ENCODE measurements at regions not wholly inside any gene's neighbourhood (a gene's known extent, or its start where the extent isn't known, plus 50 kb on each side); places are given as distances from the start of the nearest gene placed in this dataset.

DNA sequence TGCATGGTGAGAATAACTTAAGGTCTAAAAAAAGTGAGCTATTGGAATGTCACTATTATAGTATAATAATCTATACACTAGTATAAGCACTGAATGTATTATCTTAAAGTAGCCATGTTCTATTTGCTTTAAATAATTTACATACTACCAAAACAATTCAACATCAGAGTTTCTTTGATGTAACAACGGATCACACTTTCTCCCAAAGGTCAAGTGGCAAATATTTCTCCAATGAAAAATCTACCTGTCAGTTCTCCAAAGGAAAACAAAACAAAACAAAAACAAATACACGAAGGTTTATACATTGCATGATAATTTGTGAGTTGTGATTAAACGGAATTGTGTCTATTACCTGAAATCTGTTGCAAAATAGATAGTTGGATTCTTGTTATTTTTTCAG is 581.4 kb downstream of the USP25 start:
- no peak for DNase-seq

DNA sequence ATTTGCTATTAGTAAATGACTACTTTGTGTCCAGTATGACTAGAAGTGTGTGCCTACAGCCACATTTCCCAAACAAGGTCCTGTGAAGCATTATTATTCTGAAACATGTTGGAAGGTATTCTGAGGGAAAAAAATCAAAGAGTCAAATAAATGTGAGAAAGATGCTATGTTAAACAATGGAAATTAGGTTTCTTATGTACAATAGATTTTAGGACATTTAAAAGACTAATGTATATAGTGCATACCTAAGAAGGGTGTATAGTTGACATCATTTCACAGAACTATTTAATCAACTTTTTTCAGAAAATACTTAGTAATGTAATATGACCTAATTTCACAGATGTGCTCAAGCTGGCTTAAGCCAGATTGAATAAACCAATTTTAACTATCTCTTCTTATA is 582.5 kb downstream of the USP25 start:
- no peak for DNase-seq

DNA sequence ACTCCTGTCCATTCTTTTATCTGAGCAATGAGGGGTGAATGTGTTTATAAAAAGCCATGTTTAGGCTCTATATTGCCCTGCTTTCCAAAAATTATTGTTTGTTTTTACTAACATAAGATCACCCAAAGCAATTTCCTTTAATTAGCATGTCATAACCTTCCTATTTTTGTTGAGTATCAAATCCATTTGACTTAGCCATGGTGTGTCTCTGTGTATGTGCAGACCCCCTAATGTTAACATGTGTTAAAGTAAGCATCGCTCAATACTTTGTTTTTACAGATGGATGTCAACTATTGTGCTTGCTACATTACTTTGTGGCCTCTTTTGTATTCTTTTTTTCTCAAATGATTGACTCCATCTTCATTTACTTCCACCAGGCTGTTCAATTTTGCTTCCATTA is 585.4 kb downstream of the USP25 start:
- DNase-seq, result no peak

DNA sequence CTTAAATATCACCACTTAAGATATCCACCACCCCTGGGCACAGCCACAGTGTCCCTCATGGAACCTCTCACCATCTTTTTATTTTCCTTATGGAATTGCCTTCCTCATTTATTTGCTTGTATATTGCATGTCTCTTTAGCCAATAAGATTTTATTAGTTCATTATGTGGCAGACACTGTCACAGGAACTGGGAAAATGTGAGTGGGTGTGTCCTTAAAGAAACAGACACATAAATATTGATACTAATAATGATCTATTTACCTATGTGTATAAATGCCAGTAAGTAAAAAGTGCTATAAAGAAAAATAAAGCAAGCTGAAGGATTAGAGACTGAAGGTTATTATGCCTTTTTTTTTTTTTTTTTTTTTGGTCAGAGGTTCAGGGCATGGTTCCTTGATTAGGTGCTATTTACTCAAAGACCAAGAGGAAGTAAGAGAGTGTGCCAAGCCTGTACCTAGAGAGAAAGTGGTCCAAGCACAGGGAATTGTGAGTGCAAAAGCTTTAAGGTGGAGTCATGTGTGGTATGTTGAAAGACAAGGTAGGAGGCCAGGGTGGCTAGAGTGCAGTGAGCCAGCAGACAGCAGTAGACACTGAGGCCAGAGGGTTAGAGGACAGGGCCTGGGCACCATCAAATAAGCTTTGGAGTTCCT is 589.0 kb downstream of the USP25 start:
- DNase-seq, result no peak

DNA sequence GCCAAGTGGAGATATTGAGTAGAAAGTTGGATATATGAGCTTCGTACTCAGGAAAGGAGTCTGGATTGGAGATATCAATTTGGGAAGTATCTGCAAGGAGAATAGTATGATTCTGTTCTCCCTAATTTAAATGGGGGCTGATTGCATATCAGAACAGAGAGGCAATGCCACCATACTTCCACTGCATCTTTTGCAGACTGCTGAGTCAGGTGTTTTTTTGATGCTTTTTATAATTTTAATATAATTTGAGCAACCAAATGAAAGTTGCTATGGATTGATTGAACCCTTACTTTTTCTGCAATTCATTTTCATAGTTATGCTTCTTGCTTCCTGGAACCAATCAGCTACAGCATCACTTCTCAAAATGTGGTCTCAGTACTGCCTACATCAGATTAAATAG is 590.3 kb downstream of the USP25 start:
- DNase-seq, result no peak

DNA sequence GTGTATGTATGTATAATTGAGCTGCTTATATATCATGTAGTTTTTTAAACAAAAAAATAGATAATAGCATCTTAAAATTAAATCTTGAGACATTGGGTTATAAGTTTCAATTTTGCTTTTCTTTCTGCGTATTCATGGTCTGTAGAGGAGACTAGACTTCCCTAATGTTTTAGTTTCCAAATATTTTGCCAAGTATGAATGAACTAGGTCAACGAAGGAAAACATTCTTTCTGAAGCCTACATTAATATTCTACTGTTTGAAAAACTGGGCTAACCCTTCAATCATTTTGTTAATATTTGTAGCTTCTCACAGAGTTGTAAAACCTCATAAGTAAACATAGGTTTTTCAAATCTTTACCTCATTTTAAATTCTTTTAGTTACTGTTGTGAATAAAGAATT is 592.7 kb downstream of the USP25 start:
- no peak for DNase-seq

DNA sequence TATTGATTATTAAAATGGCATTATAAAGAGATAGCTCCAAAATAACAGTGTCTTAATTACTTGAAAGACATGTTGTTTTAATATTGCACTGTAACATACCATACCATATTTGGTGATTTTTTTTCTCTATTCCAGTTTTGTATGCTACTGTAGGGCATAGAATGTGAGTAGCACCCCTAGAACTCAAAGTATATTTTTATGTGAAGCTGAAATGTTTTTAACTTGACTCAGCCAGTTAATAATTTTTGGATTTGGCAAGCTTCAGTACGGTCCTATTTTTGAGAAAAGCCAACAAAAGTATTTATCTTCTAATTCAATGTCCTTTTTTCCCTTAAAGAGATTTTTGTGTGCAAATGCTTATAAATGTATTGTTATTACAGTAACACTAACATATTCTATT is 593.8 kb downstream of the USP25 start:
- no peak for DNase-seq

DNA sequence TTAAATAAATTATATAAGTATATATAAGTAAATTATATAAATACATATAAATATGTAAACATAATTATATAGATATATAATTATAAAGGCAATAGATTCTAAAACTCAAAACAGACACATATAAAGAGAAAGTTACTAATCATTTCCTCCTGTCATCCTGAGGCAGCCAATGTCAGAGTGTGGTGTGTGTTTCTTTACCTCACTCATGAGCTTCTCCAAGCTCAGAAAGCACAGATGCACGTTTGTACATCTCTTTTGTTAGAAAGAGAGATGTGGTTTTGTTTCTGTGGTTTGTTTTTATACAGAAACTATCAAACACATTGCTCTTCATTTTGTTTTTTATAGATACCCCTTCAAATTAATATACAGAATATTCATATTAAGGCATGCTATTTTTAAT is 594.8 kb downstream of the USP25 start:
- DNase-seq, result no peak

DNA sequence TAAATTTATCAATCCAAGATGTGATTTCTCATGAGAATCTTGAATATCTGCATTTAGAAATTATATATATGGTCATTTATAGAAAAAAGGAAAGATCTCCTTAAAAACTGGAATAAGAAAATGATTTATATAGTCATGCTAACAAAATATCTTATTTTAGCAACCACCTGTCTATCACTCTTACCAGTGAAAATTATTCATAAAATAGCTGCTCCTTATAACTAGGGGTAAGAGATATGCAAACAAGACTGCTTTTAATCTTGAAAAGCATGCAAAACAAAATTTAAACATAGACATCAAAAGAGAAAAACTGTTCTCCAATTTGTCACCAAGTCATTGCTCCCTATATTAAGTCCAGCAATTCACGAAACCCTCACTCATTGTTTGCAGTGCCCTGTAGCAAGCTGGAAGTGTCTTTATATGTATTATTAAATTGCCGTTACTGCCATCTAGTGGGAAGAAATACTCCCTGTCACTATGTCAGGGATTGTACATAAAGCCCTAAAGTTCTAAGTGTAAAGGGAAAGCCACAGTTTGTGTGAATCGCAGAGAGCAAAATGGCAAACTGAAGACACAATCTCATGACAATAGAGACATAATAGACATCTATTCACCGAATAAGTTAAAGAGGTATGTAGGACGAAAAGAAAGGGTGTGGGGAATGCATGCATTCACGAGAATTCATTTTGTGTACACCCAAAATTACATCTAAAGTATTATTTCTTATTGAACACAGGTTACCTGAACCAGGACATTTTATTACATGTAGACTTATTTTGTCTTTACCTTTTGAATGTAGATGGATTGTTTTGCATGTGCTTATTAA is 600.5 kb downstream of the USP25 start:
- peak; percentile 94 for DNase-seq

DNA sequence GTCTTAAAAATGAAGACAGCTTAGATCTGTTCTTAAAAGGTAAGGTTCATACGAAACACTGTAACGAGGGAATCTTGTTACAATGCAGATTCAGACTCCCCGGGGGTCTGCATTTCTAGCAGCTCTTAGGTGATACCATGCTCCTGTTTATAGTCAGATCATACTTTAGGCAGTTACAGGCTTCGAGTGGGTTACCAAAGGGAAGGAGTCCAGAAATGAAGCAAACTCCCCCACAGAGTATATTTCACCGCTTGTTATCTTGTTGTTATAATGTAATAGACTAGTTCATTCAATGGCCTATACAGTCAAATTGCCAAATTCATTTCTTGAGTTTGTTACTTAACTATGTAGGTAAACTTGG is 601.1 kb downstream of the USP25 start:
- no peak for DNase-seq

DNA sequence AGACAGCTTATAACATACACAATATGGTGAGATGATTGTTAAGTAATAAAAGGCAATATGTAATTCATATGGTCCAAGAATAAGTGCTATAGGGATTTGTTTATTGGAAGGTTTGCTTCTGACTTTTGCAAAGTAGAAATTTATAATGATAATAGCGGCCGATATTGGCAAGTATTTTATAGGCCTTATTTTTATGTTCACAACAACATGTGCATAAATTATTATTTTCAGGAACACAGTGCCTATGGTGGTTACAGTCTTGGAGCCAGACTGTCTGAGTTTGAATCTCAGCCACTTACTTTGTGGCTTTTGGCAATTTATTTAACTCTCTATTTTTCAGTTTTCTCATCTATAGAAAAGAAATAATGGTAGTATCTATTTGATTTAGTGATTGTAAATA is 607.5 kb downstream of the USP25 start:
- no peak for DNase-seq

DNA sequence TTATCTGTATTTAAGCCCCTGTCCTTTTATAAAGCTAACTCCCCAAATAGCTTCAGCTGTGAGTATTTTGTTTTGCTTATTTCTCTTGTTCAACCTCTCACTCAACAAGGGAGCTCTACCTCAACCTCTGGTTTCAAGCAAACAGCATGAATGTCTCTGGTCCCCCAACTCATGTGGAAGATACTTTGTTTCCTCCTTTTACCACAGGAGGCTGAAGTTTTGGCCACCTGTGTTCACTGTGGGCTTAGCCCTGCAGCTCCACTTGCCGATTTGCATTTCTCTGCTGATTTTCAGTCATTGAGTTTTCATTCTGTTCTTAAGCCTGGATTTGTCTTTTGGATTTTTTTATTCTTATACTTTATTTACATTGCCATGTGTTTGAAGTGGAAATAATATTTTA is 613.1 kb downstream of the USP25 start:
- no peak for DNase-seq

DNA sequence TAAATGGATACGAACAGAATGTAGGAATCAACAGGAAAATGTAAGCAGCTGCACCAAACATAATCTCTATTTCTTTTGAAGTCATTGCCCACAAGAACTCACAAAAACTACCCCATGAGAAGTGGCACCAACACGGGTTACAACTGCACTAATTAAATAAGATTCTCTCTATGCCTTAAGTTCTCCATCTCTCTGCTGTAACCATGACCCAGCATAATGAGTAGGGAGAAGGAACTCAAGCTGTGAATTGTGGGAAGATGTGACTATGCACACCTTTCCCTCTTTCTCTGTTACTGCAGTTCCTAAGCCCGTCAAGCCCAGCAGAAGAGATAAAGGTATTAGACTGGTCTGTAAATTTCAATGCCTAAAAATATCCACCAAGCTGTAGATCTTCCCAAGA is 614.0 kb downstream of the USP25 start:
- no peak for DNase-seq

DNA sequence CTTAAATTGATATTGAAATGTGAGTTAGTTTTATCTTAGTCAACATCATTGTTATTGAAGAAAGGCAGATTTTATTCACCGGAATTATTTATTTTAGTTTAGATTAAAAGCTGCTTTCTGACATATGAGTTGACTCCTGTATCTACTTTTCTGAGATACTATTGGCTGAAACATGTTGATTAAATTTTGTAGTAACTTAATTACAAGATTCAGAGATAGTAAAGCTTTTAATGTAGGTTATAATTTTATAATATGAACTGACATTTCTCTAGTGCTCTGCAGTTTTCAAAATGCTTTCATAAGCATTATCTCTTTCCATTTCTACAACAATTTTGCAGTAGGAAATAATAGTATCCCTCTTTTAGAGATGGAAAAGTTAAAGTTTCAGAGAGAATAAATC is 616.0 kb downstream of the USP25 start:
- no peak for DNase-seq

DNA sequence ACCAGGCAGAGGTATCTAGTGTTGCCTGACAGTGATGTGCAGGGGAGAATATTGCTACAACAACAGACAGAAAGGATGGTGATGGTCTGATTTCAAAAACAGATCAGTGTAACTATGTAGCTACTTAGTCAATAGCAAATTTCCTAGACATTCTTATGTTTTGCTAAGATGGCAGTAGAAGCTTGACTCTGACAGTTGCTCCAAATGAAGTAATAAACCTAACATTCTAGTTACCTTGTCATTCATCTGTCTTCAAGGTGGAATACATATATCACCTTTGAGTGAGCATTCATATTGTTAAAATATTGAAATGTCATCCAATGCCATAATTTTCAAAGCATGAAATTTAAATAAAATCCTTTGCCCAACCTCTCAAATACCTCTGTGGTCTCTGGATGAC is 617.4 kb downstream of the USP25 start:
- no peak for DNase-seq

DNA sequence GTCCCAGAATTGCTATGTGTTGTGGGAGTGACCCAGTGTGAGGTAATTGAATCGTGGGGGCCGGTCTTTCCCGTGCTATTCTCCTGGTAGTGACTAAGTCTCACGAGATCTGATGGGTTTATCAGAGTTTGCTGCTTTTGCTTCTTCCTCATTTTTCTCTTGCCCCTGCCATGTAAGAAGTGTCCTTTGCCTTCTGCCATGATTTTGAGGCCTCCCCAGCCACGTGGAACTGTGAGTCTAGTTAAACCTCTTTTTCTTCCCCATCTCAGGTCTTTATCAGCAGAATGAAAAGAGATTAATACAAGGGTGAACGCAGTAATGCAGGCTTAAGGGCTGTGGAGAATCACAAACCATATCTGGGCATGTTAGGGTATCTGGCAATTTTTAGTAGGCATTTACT is 624.0 kb downstream of the USP25 start:
- DNase-seq, result no peak

DNA sequence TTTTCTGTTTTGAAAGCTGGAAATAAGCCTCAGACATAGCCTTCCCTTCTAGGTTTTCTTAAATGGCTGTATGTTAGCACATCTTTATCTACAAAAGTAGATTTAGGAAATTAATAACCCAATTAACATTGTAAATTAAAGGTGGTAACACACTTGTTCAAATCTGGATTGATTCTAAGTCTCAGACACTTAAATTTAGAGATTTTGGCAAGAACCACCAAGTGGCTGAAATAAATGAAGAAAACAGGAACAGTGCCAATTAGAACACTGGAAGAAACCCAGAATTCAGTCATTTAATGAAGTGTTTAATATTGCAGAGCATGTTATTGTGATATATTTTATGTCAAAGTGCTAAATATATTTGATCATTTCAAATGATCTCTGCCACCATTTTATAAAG is 628.2 kb downstream of the USP25 start:
- DNase-seq, result no peak

DNA sequence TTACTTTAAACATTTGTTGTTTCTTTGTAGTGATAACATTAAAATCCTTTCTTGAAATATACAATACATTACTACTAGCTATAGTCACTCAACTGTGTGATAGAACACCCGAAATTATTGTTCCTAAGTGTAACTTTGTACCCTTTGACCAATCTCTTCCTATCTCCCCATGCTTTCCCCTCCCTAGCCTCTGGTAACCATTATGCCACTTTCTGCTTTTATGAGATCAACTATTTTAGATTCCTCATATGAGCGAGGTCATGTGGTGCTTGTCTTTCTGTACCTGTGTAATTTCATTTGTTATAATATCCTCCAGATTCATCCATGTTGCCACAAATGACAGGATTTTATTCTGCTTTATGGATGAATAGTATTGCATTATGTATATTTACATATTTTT is 629.0 kb downstream of the USP25 start:
- no peak for DNase-seq

DNA sequence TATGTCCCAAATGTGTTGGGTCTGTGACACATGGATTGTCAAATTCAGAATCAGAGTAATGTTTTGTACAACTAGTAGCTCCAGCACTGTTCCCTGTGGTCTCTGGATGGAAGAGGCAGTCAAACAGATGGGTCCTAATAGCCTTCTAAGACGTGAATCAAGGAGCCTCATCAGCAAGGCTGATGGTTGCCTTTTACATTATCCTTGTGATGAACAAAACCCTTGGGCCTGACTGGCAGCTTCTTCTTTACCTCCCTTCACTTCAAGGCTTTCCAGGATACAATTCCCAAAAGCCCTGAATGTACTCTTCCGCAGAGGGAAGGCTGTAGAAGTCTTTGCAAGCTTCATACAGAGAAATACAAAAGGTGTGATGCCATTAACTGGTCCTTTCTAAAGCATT is 633.3 kb downstream of the USP25 start:
- no peak for DNase-seq

DNA sequence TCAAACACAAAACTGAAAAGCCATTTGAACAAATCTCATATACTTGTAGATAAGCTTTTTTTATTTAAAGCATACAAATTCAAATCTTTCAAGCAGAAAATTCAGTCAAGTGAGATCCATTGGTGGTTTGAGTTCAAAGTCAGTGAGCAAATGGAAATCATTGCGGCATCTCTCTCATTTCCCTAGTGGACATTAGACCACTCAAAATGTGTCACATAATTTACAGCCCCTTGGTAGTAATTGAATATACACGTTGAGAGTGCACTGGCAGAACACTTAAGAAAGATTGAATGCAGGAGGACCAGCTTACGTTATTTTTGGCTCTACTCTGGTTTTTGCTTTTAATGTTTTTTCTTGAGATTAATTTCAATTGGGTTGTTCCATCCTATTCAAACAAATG is 633.7 kb downstream of the USP25 start:
- no peak for DNase-seq

DNA sequence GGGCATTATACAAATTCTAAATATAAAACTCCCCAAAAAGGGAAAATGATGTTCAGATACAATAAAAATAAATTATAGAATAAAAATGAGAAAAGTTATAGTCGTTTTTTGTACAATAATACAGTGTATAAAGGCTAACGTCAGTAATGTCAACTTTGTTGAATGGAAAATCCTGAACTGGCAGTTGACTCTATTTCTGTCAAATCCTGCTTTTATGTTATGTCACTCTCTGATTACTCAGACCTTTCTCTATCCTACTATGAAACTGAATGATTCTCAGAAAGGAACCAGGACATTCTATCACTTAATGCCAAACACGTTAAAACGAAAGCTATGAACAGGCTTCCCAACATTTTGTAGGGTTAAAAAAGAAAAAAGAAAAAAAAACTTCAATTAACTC is 636.4 kb downstream of the USP25 start:
- DNase-seq, result no peak

DNA sequence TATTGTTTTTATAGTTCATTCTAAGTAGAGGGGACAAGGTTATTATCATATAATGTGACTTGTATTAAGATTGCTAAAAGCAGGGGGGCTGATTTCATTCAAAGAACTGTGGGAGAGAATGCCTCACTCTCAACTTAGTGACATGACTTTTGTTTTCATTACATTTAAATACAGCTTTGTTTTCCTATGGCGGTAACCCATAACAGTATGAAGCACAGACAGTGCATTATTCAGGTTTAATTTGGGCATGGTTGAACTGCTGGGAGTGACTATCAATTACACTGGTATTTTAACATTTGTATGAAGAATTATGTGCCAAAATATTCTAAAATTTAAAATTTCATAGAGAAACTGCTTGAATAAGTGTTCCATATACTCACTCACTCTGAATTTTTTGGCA is 637.3 kb downstream of the USP25 start:
- no peak for DNase-seq

DNA sequence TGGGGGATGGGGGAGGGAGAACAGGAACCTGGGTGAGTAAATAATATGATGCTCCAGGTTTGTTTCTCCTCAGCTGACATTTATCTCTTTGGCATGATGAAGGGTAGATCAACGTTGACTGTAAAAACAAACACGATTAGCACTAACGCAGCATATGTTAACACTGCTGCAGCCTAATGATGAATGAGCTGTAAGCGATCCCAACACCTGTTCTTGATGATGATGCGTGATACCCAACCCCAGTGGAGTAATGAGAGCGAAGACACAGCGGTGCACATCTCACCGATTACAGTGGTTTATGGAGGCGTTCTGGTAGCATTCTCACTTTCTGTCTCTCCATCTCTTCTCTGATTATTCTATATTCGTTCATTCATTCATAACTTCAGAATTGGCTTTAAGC is 640.4 kb downstream of the USP25 start:
- DNase-seq, result no peak

DNA sequence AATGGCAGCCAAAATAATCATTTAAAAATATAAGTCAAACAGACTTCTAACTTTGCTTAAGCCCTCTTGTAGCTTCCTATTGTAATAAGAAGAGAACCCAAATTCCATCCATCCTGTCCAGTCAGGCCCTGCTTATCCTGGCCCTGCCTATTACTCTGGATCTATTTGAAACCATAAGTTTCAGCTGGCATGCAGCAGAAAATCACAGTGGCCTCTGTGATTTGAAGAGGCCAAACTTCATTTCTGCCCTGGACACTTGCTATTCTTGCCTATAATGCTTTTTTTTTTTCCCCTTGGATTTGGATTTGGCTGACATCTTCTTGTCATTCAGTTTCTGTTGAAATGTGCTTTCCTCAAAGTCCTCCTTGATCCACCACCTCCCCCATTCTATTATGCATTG is 642.8 kb downstream of the USP25 start:
- no peak for DNase-seq

DNA sequence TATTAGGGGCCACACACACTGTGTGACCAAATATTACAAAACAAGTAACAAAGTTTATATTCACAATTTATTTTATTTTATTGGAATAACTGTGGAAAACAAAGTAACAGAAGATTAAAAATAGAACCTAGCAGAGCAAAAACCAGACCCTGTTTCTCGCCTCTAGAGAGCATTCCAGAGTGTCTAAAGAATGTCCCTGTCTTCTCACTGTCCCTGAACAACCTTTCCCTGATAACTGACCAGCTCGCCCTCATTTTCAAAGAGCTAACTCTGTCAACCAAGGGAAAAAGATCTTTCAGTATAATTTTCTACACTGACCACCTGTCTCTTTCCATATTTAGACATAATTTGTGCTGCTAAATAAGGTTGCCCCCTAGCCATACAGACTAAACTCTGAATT is 646.9 kb downstream of the USP25 start:
- DNase-seq, result no peak
